ENCODE measurements at regions not wholly inside any gene's neighbourhood (a gene's known extent, or its start where the extent isn't known, plus 50 kb on each side); places are given as distances from the start of the nearest gene placed in this dataset.
"Not testable (repeated sequence)": the region's sequence is repeated elsewhere in the genome, so short reads cannot be mapped to it uniquely, and the experiment has no call there.

DNA sequence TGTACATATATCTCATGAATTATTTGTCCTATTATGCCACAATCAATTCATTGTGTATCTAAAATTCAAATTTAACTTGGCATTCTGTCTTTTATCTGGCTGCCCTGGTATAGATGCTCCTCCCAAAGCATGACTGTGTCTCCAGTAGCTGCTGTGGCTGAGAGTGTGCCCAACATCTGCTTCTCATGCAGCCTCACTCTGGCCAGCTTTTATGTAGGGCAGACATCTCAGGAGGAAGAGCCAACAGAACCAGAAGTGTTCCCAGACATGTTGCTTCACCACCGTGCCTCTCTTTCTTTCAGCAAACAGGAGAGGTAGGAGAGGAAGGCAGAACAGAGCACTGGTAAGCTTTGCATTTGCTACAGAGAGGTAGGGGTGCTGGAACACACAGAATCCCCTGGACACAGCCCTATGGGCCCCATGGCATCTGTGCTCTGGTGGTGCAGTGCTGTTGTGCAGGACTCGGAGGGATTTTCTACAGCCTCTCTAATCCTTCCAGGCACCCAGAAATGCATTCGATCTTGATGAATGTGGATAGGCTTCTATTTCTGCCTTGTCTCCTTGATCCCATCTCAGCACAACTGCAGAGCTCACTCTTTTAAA, 637.1 kb downstream of the UTRN start:
- intact Hi-C loops (cut with micrococcal nuclease): no loop called here
- no peaks in the 10 kb centered on the region for H3K4me1 Mint-ChIP-seq (ENCODE audit: low read depth)
- no peaks in the 10 kb centered on the region for H3K36me3 Mint-ChIP-seq (ENCODE audit: low read depth)
- peaks cover 13% of the 10 kb centered on the region for H3K27me3 Mint-ChIP-seq (ENCODE audit: insufficient read depth)
- no peak overlapping the region for H3K27ac Mint-ChIP-seq
- no peak overlapping the region for H3K4me3 Mint-ChIP-seq
- H3K9me3 Mint-ChIP-seq: no peaks in the 10 kb centered on the region
- no peak for DNase-seq (ENCODE audit: low spot score)

GRCh38 chr6:144922771-144923490, 637.8 kb downstream of the UTRN start:
- H3K4me3 Mint-ChIP-seq; intact Hi-C loops (cut with micrococcal nuclease); H3K27ac Mint-ChIP-seq; H3K4me1 Mint-ChIP-seq (ENCODE audit: low read depth); DNase-seq (ENCODE audit: low spot score); H3K9me3 Mint-ChIP-seq; H3K36me3 Mint-ChIP-seq (ENCODE audit: low read depth): not testable (repeated sequence)
- peaks cover 13% of the 10 kb centered on the region for H3K27me3 Mint-ChIP-seq (ENCODE audit: insufficient read depth)

- intact Hi-C loops (cut with micrococcal nuclease); H3K4me1 Mint-ChIP-seq (ENCODE audit: low read depth); H3K9me3 Mint-ChIP-seq; H3K36me3 Mint-ChIP-seq (ENCODE audit: low read depth); H3K27ac Mint-ChIP-seq; H3K4me3 Mint-ChIP-seq; DNase-seq (ENCODE audit: low spot score): not testable (repeated sequence)
- peaks cover 10% of the 10 kb centered on the region for H3K27me3 Mint-ChIP-seq (ENCODE audit: insufficient read depth)
Observed at GRCh38 chr6:144923491-144923787, 638.3 kb downstream of the UTRN start.

DNA sequence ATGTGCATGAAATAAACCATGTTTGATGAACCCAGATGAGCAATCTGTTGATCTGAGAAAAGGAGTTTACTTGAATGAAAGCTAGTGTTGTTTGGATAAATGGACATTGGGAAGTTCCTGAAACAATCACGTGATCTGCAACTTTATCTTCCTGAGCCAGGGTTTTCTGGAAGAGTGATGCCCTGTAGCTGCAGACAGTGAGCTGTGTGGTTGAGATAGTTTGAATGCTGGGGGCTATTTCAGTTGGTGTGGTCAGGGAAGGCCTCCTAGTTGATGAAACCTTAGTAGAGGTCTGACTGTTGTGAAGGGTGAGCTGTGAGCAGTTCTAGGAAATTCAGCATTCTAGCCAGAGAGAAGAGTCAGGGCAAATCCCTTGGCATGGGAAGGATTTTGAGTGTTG, 643.7 kb downstream of the UTRN start:
- no peaks in the 10 kb centered on the region for H3K4me1 Mint-ChIP-seq (ENCODE audit: low read depth)

DNA sequence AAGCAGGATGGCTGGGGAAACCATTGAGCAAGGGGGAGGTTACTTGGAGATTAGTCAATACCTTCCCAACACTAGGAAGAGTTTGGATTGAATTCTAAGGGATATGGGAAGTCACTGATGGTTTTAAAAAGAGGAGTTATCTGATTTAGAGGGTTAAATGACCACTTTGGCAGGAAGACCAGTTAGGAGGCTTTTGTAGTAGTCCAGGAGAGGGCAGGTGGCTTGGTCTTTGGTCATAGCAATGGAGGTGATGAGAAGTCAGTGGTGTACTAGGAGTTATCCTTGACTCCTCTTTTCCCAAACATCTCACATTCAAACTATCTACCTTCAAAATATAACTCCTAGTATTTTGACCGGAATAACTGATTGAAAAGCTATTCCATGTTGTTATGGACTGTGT, 644.1 kb downstream of the UTRN start:
- Mint-ChIP-seq H3K27ac (no peak overlapping the region), H3K9me3 (peaks cover 6% of the 10 kb centered on the region), H3K36me3 (ENCODE audit: low read depth) (no peaks in the 10 kb centered on the region), H3K27me3 (ENCODE audit: insufficient read depth) (peaks cover 11% of the 10 kb centered on the region), H3K4me1 (ENCODE audit: low read depth) (no peaks in the 10 kb centered on the region), H3K4me3 (no peak overlapping the region)
- no peak for DNase-seq (ENCODE audit: low spot score)
- intact Hi-C loops (cut with micrococcal nuclease): no loop called here

More for the DNA sequence above, 643.7 kb downstream of the UTRN start:
- peaks cover 7% of the 10 kb centered on the region for H3K27me3 Mint-ChIP-seq (ENCODE audit: insufficient read depth)
- peaks cover 4% of the 10 kb centered on the region for H3K9me3 Mint-ChIP-seq
- H3K36me3 Mint-ChIP-seq (ENCODE audit: low read depth): no peaks in the 10 kb centered on the region
- H3K4me3 Mint-ChIP-seq: no peak overlapping the region
- H3K27ac Mint-ChIP-seq: no peak overlapping the region
- no peak for DNase-seq (ENCODE audit: low spot score)
- intact Hi-C loops (cut with micrococcal nuclease): no loop called here

DNA sequence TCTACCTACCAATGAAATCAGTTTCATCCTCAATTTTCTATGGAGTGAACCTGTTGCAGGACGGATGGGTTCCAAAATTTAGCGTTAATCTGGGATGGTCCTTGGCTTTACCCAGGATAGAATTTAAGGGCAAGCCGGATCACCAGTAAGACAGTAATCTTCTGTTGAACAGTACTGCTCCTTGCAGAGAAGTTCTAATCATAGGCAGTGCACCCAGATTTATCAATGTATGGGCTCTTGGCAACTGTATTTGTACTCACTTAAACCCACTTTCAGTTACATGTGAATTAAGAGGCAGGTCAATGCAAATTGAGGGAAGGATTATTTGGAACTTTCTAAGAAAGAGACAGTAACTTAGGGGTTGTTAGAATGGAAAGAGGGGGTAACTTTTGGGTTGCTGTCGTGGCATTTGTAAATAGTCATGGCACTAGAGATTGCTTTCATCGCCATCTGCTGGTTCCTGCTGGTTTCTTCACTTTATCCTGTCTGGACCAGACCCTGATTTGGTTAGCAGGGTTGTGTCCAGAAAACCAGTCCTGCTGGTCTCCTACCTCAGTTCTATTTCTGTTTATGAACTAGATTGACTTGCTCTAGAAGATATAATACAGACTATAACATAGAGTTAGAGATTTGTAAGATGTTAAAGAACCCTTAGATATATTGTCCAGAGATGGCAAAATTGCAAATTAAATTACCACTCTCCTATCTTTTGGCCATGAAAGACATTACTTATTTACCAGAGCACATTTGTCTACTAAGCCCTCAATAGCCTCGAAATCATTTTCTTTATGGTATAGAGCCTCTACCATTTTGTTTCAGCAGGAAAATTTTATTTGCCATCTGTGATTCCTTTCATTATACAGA, 646.3 kb downstream of the UTRN start:
- Mint-ChIP-seq H3K4me3 (no peak overlapping the region), H3K27ac (no peak overlapping the region), H3K36me3 (ENCODE audit: low read depth) (no peaks in the 10 kb centered on the region), H3K9me3 (peaks cover 9% of the 10 kb centered on the region), H3K4me1 (ENCODE audit: low read depth) (no peaks in the 10 kb centered on the region), H3K27me3 (ENCODE audit: insufficient read depth) (peaks cover 16% of the 10 kb centered on the region)
- no peak for DNase-seq (ENCODE audit: low spot score)
- intact Hi-C loops (cut with micrococcal nuclease): loop anchor here (1.0 to 10.0 kb wide), 4 partner anchors 96 to 346 kb away; no protein-coding TSS in a partner anchor

- peaks cover 9% of the 10 kb centered on the region for H3K9me3 Mint-ChIP-seq
- peaks cover 16% of the 10 kb centered on the region for H3K27me3 Mint-ChIP-seq (ENCODE audit: insufficient read depth)
- DNase-seq (ENCODE audit: low spot score): no peak
- H3K27ac Mint-ChIP-seq: no peak overlapping the region
- H3K4me1 Mint-ChIP-seq (ENCODE audit: low read depth): no peaks in the 10 kb centered on the region
- H3K36me3 Mint-ChIP-seq (ENCODE audit: low read depth): no peaks in the 10 kb centered on the region
- intact Hi-C loops (cut with micrococcal nuclease): loop anchor here (5.0 to 10.0 kb wide), 3 partner anchors 95 to 208 kb away; no protein-coding TSS in a partner anchor
- H3K4me3 Mint-ChIP-seq: no peak overlapping the region
Observed at GRCh38 chr6:144932621-144933020, 647.5 kb downstream of the UTRN start.

GRCh38 chr6:144935181-144935580, 650.0 kb downstream of the UTRN start:
- Mint-ChIP-seq H3K27me3 (ENCODE audit: insufficient read depth) (peaks cover 17% of the 10 kb centered on the region), H3K4me1 (ENCODE audit: low read depth) (no peaks in the 10 kb centered on the region), H3K36me3 (ENCODE audit: low read depth) (no peaks in the 10 kb centered on the region), H3K4me3 (no peak overlapping the region), H3K9me3 (peaks cover 9% of the 10 kb centered on the region), H3K27ac (no peak overlapping the region)
- intact Hi-C loops (cut with micrococcal nuclease): loop anchor here (10.0 kb wide), 2 partner anchors 160 to 210 kb away; no protein-coding TSS in a partner anchor
- DNase-seq (ENCODE audit: low spot score): no peak

GRCh38 chr6:144935661-144936060, 650.5 kb downstream of the UTRN start:
- intact Hi-C loops (cut with micrococcal nuclease): loop anchor here (10.0 kb wide), 2 partner anchors 161 to 211 kb away; no protein-coding TSS in a partner anchor
- no peaks in the 10 kb centered on the region for H3K36me3 Mint-ChIP-seq (ENCODE audit: low read depth)

DNA sequence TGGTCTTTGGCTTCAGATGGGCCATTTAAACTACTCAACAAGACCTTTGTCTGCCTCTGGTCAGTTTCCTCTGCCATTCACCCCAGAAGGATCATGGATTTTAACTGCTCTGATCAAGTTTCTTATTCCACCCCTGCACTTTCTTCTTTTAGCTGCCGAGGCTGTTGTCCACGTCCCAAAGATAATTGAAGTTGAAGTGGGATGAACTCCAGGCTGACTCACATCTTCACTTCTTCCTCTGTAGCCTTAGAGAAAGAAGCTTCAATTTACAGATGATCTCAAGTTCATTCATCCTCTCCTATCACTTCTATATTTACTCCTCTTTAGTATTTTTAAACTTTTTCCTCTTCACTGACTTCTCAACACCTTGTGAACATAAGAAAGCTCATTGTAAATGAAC, 651.6 kb downstream of the UTRN start:
- H3K36me3 Mint-ChIP-seq (ENCODE audit: low read depth): no peaks in the 10 kb centered on the region
- H3K9me3 Mint-ChIP-seq: peaks cover 9% of the 10 kb centered on the region
- H3K4me1 Mint-ChIP-seq (ENCODE audit: low read depth): no peaks in the 10 kb centered on the region
- H3K4me3 Mint-ChIP-seq: no peak overlapping the region
- intact Hi-C loops (cut with micrococcal nuclease): loop anchor here (10.0 kb wide), 2 partner anchors 162 to 212 kb away; no protein-coding TSS in a partner anchor
- peaks cover 16% of the 10 kb centered on the region for H3K27me3 Mint-ChIP-seq (ENCODE audit: insufficient read depth)
- no peak overlapping the region for H3K27ac Mint-ChIP-seq
- DNase-seq (ENCODE audit: low spot score): no peak

More at GRCh38 chr6:144935661-144936060, 650.5 kb downstream of the UTRN start:
- peaks cover 9% of the 10 kb centered on the region for H3K9me3 Mint-ChIP-seq
- peaks cover 16% of the 10 kb centered on the region for H3K27me3 Mint-ChIP-seq (ENCODE audit: insufficient read depth)
- H3K27ac Mint-ChIP-seq: no peak overlapping the region
- H3K4me3 Mint-ChIP-seq: no peak overlapping the region
- H3K4me1 Mint-ChIP-seq (ENCODE audit: low read depth): no peaks in the 10 kb centered on the region
- DNase-seq (ENCODE audit: low spot score): no peak

DNA sequence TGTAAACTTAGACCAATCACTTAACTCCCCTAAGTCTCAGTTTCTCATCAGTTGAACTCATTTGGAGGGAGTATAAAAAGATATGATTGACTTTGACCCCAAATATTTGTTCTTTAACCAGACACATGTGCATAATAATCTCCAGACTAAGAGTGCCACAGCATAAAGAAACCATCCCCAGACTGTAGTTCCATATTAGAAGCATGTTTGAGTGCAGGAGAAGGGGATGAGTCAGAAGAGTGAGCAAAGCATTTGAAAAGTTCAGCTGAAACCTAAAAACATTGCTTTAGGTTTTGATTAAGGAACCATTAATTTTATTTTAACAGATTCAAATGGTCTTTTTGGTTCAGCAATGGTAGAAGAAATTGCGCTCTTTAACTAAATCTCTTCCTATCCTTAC, 654.8 kb downstream of the UTRN start:
- Mint-ChIP-seq H3K4me3 (no peak overlapping the region), H3K4me1 (ENCODE audit: low read depth) (no peaks in the 10 kb centered on the region), H3K27ac (no peak overlapping the region), H3K27me3 (ENCODE audit: insufficient read depth) (peaks cover 6% of the 10 kb centered on the region), H3K9me3 (no peaks in the 10 kb centered on the region), H3K36me3 (ENCODE audit: low read depth) (no peaks in the 10 kb centered on the region)
- DNase-seq (ENCODE audit: low spot score): no peak
- intact Hi-C loops (cut with micrococcal nuclease): loop anchor here (10.0 kb wide), 2 partner anchors 165 to 215 kb away; no protein-coding TSS in a partner anchor

GRCh38 chr6:144944106-144944505, 659.0 kb downstream of the UTRN start:
- no peaks in the 10 kb centered on the region for H3K9me3 Mint-ChIP-seq
- H3K27ac Mint-ChIP-seq: no peak overlapping the region
- intact Hi-C loops (cut with micrococcal nuclease): no loop called here
- no peaks in the 10 kb centered on the region for H3K36me3 Mint-ChIP-seq (ENCODE audit: low read depth)
- DNase-seq (ENCODE audit: low spot score): no peak
- H3K4me3 Mint-ChIP-seq: no peak overlapping the region
- peaks cover 3% of the 10 kb centered on the region for H3K27me3 Mint-ChIP-seq (ENCODE audit: insufficient read depth)
- no peaks in the 10 kb centered on the region for H3K4me1 Mint-ChIP-seq (ENCODE audit: low read depth)

All from activated T-helper 1 cell treated with anti-CD3 and anti-CD28 coated beads, Interleukin-12 subunit alpha, Interleukin-12 subunit beta, Interleukin-2, Interleukin-4 antibody, amounts not matched to agents 30 ng/mL and 10 ng/mL and 1 ng/mL, durations not matched to agents 14 hours and 24 hours and 36 hours (primary cell).